Glutamatergic neuron (in vitro differentiated cells): ENCODE measurements at regions not wholly inside any gene's neighbourhood (a gene's known extent, or its start where the extent isn't known, plus 50 kb on each side); places are given as distances from the start of the nearest gene placed in this dataset.

Source experiments
- DNase-seq: peaks from one replicate; pipeline ENCODE4 v3.0.0; 2022
- H3K27ac Mint-ChIP-seq: one replicate; pipeline ENCODE4 v1.8.0; 2020; ENCODE audit warnings: mild to moderate bottlenecking, mixed read lengths, inconsistent platforms; ENCODE audit not compliant: unreplicated experiment
- H3K27me3 Mint-ChIP-seq: one replicate; pipeline ENCODE4 v1.8.0; 2020; ENCODE audit warnings: mild to moderate bottlenecking, moderate library complexity, mixed read lengths, inconsistent platforms; ENCODE audit not compliant: unreplicated experiment
- H3K36me3 Mint-ChIP-seq: one replicate; pipeline ENCODE4 v1.8.0; 2020; ENCODE audit warnings: mild to moderate bottlenecking, mixed read lengths, inconsistent platforms; ENCODE audit not compliant: unreplicated experiment
- H3K4me1 Mint-ChIP-seq: one replicate; pipeline ENCODE4 v1.8.0; 2020; ENCODE audit warnings: mild to moderate bottlenecking, low read depth, mixed read lengths, inconsistent platforms; ENCODE audit not compliant: unreplicated experiment
- H3K4me3 Mint-ChIP-seq: one replicate; pipeline ENCODE4 v1.8.0; 2020; ENCODE audit warnings: mild to moderate bottlenecking, mixed read lengths, inconsistent platforms; ENCODE audit not compliant: unreplicated experiment
- H3K9me3 Mint-ChIP-seq: one replicate; pipeline ENCODE4 v1.8.0; 2020; ENCODE audit warnings: mild to moderate bottlenecking, moderate library complexity, mixed read lengths, inconsistent platforms; ENCODE audit not compliant: unreplicated experiment
- TF ChIP-seq, protein P1 (sequence below): fragments of 200-600 bp; sonication (generic); IDR thresholded peaks from one replicate; pipeline ENCODE4 v1.5.0; 2021; ENCODE audit not compliant: partially characterized antibody, unreplicated experiment

GRCh38 chr2:240214790-240215675 is 74.6 kb upstream of the OTOS start:
- no peak for DNase-seq
- H3K27ac Mint-ChIP-seq: no peak overlapping the region
- H3K36me3 Mint-ChIP-seq: peaks cover 8% of the 10 kb centered on the region
- peaks cover 2% of the 10 kb centered on the region for H3K9me3 Mint-ChIP-seq
- no peak overlapping the region for H3K4me3 Mint-ChIP-seq
- no peaks in the 10 kb centered on the region for H3K27me3 Mint-ChIP-seq
- peaks cover 12% of the 10 kb centered on the region for H3K4me1 Mint-ChIP-seq
- TF ChIP-seq, protein P1, sequence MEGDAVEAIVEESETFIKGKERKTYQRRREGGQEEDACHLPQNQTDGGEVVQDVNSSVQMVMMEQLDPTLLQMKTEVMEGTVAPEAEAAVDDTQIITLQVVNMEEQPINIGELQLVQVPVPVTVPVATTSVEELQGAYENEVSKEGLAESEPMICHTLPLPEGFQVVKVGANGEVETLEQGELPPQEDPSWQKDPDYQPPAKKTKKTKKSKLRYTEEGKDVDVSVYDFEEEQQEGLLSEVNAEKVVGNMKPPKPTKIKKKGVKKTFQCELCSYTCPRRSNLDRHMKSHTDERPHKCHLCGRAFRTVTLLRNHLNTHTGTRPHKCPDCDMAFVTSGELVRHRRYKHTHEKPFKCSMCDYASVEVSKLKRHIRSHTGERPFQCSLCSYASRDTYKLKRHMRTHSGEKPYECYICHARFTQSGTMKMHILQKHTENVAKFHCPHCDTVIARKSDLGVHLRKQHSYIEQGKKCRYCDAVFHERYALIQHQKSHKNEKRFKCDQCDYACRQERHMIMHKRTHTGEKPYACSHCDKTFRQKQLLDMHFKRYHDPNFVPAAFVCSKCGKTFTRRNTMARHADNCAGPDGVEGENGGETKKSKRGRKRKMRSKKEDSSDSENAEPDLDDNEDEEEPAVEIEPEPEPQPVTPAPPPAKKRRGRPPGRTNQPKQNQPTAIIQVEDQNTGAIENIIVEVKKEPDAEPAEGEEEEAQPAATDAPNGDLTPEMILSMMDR: no peak

GRCh38 chr2:240215676-240216051 is 75.2 kb upstream of the OTOS start:
- DNase-seq: no peak
- Mint-ChIP-seq H3K27ac (no peak overlapping the region), H3K4me1 (peaks cover 12% of the 10 kb centered on the region), H3K36me3 (peaks cover 15% of the 10 kb centered on the region), H3K4me3 (no peak overlapping the region), H3K9me3 (peaks cover 2% of the 10 kb centered on the region), H3K27me3 (no peaks in the 10 kb centered on the region)
- TF ChIP-seq, protein P1: no peak

DNA sequence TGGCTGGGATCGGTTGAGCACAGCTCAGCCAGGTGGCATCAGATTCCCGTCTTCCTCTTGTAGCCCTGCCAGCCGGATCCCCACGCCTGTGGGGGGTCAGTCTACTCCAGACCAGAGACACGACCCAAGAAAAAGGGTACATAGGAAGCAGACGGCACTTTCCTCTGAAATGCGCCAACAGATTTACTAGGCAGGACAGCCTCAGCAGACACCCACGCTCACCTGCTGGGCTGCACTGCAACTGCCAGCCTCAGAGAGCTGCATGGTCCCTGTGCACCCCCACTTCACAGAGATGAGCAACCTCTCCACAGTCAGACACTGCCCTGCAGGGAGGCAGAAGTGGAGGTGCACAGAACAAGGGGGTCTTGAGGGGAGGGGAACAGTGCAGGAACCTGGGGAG is 75.7 kb upstream of the OTOS start:
- H3K27ac Mint-ChIP-seq: no peak overlapping the region
- H3K27me3 Mint-ChIP-seq: no peaks in the 10 kb centered on the region
- H3K4me1 Mint-ChIP-seq: peaks cover 12% of the 10 kb centered on the region
- H3K36me3 Mint-ChIP-seq: peaks cover 17% of the 10 kb centered on the region
- no peak overlapping the region for H3K4me3 Mint-ChIP-seq
- H3K9me3 Mint-ChIP-seq: peaks cover 2% of the 10 kb centered on the region
- DNase-seq: no peak
- TF ChIP-seq, protein P1: no peak

- H3K36me3 Mint-ChIP-seq: peaks cover 22% of the 10 kb centered on the region
- no peak overlapping the region for H3K27ac Mint-ChIP-seq
- peaks cover 2% of the 10 kb centered on the region for H3K9me3 Mint-ChIP-seq
These were observed 77.2 kb upstream of the OTOS start for GRCh38 chr2:240217431-240218301.

More at GRCh38 chr2:240217431-240218301, 77.2 kb upstream of the OTOS start:
- Mint-ChIP-seq H3K4me1 (peaks cover 12% of the 10 kb centered on the region), H3K4me3 (no peak overlapping the region), H3K27me3 (no peaks in the 10 kb centered on the region)
- no peak for DNase-seq
- TF ChIP-seq, protein P1: no peak
